ENCODE measurements at regions not wholly inside any gene's neighbourhood (a gene's known extent, or its start where the extent isn't known, plus 50 kb on each side); places are given as distances from the start of the nearest gene placed in this dataset.

GRCh38 chr13:30830638-30830965 lies 75.5 kb upstream of the MEDAG start:
- Histone ChIP-seq H3K4me2 (ENCODE audit: low read length) (no peak overlapping the region), H3K9me2 (replicated peaks; ENCODE audit: control insufficient read depth, low read length) (no peaks in the 10 kb centered on the region), H3K36me3 (ENCODE audit: control insufficient read depth, low read length) (no peaks in the 10 kb centered on the region), H3K9me3 (ENCODE audit: control insufficient read depth, insufficient read depth, low read length) (no peaks in the 10 kb centered on the region), H3K79me2 (ENCODE audit: control insufficient read depth, low read length) (no peaks in the 10 kb centered on the region), H3K4me3 (ENCODE audit: low read length) (no peak overlapping the region), H3K27me3 (ENCODE audit: control insufficient read depth, low read length) (peaks cover 7% of the 10 kb centered on the region), H3K27ac (ENCODE audit: low read depth, low read length) (no peak overlapping the region), H3F3A (ENCODE audit: control insufficient read depth, insufficient read depth) (no peaks in the 10 kb centered on the region), H3K4me1 (ENCODE audit: control insufficient read depth, low read length) (no peaks in the 10 kb centered on the region), H4K20me1 (ENCODE audit: control insufficient read depth, insufficient read depth, low read depth, low read length) (no peaks in the 10 kb centered on the region)
- TF ChIP-seq CTCF (IDR thresholded peaks at IDR 0.05; ENCODE audit: low read depth, low read length, poor library complexity, severe bottlenecking) (no peak), EZH2phosphoT487 (IDR thresholded peaks at IDR 0.05; ENCODE audit: borderline replicate concordance, low read length) (no peak)

GRCh38 chr13:30831515-30831914 lies 74.6 kb upstream of the MEDAG start:
- Histone ChIP-seq H3K4me1 (ENCODE audit: control insufficient read depth, low read length) (no peaks in the 10 kb centered on the region), H3F3A (ENCODE audit: control insufficient read depth, insufficient read depth) (no peaks in the 10 kb centered on the region), H4K20me1 (ENCODE audit: control insufficient read depth, insufficient read depth, low read depth, low read length) (no peaks in the 10 kb centered on the region), H3K79me2 (ENCODE audit: control insufficient read depth, low read length) (no peaks in the 10 kb centered on the region), H3K9me2 (replicated peaks; ENCODE audit: control insufficient read depth, low read length) (no peaks in the 10 kb centered on the region), H3K4me3 (ENCODE audit: low read length) (no peak overlapping the region), H3K27ac (ENCODE audit: low read depth, low read length) (no peak overlapping the region), H3K9me3 (ENCODE audit: control insufficient read depth, insufficient read depth, low read length) (no peaks in the 10 kb centered on the region), H3K4me2 (ENCODE audit: low read length) (no peak overlapping the region), H3K36me3 (ENCODE audit: control insufficient read depth, low read length) (no peaks in the 10 kb centered on the region), H3K27me3 (ENCODE audit: control insufficient read depth, low read length) (peaks cover 7% of the 10 kb centered on the region)
- TF ChIP-seq EZH2phosphoT487 (IDR thresholded peaks at IDR 0.05; ENCODE audit: borderline replicate concordance, low read length) (no peak), CTCF (IDR thresholded peaks at IDR 0.05; ENCODE audit: low read depth, low read length, poor library complexity, severe bottlenecking) (no peak)

DNA sequence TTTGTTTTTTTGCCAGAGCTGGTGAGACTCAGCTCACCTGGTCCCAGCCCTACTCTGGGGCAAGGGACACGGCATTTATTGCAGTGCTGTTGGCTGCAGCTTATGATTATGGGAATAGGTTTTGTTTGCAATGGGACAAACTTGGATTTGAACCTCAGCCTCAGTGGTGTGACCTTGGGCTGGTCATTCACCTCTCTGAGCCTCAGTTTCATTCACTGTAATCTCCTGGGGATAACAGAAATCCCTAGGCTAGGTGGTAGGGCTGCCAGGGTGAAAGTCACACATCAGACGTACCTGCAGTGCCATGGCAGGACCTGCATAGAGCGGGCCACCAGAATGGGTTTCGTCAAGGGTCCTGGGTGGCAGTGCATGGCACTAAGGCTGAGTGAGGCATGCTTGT lies 73.7 kb upstream of the MEDAG start:
- Histone ChIP-seq H3K9me2 (replicated peaks; ENCODE audit: control insufficient read depth, low read length) (no peaks in the 10 kb centered on the region), H3K36me3 (ENCODE audit: control insufficient read depth, low read length) (no peaks in the 10 kb centered on the region), H3K4me1 (ENCODE audit: control insufficient read depth, low read length) (no peaks in the 10 kb centered on the region), H3K27ac (ENCODE audit: low read depth, low read length) (no peak overlapping the region), H3K4me2 (ENCODE audit: low read length) (no peak overlapping the region), H4K20me1 (ENCODE audit: control insufficient read depth, insufficient read depth, low read depth, low read length) (no peaks in the 10 kb centered on the region), H3K9me3 (ENCODE audit: control insufficient read depth, insufficient read depth, low read length) (no peaks in the 10 kb centered on the region), H3K27me3 (ENCODE audit: control insufficient read depth, low read length) (peaks cover 7% of the 10 kb centered on the region), H3K79me2 (ENCODE audit: control insufficient read depth, low read length) (no peaks in the 10 kb centered on the region), H3F3A (ENCODE audit: control insufficient read depth, insufficient read depth) (no peaks in the 10 kb centered on the region), H3K4me3 (ENCODE audit: low read length) (no peak overlapping the region)
- TF ChIP-seq CTCF (IDR thresholded peaks at IDR 0.05; ENCODE audit: low read depth, low read length, poor library complexity, severe bottlenecking) (no peak), EZH2phosphoT487 (IDR thresholded peaks at IDR 0.05; ENCODE audit: borderline replicate concordance, low read length) (no peak)

GRCh38 chr13:30832845-30833332 lies 73.2 kb upstream of the MEDAG start:
- Histone ChIP-seq H3K4me3 (ENCODE audit: low read length) (no peak overlapping the region), H3K79me2 (ENCODE audit: control insufficient read depth, low read length) (no peaks in the 10 kb centered on the region), H3K4me1 (ENCODE audit: control insufficient read depth, low read length) (no peaks in the 10 kb centered on the region), H3K27me3 (ENCODE audit: control insufficient read depth, low read length) (peaks cover 7% of the 10 kb centered on the region), H3K4me2 (ENCODE audit: low read length) (no peak overlapping the region), H3K27ac (ENCODE audit: low read depth, low read length) (no peak overlapping the region), H3K36me3 (ENCODE audit: control insufficient read depth, low read length) (no peaks in the 10 kb centered on the region), H3K9me2 (replicated peaks; ENCODE audit: control insufficient read depth, low read length) (no peaks in the 10 kb centered on the region), H4K20me1 (ENCODE audit: control insufficient read depth, insufficient read depth, low read depth, low read length) (no peaks in the 10 kb centered on the region), H3K9me3 (ENCODE audit: control insufficient read depth, insufficient read depth, low read length) (no peaks in the 10 kb centered on the region), H3F3A (ENCODE audit: control insufficient read depth, insufficient read depth) (no peaks in the 10 kb centered on the region)
- TF ChIP-seq EZH2phosphoT487 (IDR thresholded peaks at IDR 0.05; ENCODE audit: borderline replicate concordance, low read length), result no peak
- TF ChIP-seq CTCF (IDR thresholded peaks at IDR 0.05; ENCODE audit: low read depth, low read length, poor library complexity, severe bottlenecking), result no peak

Measured in DOHH2 (cell line).